ENCODE measurements at regions not wholly inside any gene's neighbourhood (a gene's known extent, or its start where the extent isn't known, plus 50 kb on each side); places are given as distances from the start of the nearest gene placed in this dataset.

DNA sequence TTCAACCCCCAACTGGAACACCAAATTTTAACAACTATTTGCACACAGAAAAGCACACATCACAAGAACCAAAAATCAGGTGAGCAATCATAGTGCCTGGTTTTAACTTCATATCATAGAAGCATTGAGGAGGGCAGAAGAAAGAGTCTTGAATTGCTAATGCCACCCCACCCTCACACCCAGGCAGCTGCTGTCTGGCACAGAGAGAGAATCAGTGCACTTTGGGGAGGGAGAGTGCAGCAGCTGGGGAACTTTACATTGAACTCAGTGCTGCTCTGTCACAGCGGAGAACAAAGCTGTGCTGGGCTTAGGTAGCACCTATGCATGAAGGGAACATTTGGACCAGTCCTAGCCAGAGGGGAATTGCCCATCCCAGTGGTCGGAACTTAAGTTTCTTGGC, 76.0 kb upstream of the KBTBD8 start (continued):
- TF ChIP-seq, protein P1, sequence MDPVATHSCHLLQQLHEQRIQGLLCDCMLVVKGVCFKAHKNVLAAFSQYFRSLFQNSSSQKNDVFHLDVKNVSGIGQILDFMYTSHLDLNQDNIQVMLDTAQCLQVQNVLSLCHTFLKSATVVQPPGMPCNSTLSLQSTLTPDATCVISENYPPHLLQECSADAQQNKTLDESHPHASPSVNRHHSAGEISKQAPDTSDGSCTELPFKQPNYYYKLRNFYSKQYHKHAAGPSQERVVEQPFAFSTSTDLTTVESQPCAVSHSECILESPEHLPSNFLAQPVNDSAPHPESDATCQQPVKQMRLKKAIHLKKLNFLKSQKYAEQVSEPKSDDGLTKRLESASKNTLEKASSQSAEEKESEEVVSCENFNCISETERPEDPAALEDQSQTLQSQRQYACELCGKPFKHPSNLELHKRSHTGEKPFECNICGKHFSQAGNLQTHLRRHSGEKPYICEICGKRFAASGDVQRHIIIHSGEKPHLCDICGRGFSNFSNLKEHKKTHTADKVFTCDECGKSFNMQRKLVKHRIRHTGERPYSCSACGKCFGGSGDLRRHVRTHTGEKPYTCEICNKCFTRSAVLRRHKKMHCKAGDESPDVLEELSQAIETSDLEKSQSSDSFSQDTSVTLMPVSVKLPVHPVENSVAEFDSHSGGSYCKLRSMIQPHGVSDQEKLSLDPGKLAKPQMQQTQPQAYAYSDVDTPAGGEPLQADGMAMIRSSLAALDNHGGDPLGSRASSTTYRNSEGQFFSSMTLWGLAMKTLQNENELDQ (tag by site-specific recombination; IDR thresholded peaks at IDR 0.05; ENCODE audit: low read depth): no peak
- no peak for TF ChIP-seq HOXD13 (CRISPR knock-in tag; IDR thresholded peaks at IDR 0.05; ENCODE audit: borderline replicate concordance)
- TF ChIP-seq, protein P2, sequence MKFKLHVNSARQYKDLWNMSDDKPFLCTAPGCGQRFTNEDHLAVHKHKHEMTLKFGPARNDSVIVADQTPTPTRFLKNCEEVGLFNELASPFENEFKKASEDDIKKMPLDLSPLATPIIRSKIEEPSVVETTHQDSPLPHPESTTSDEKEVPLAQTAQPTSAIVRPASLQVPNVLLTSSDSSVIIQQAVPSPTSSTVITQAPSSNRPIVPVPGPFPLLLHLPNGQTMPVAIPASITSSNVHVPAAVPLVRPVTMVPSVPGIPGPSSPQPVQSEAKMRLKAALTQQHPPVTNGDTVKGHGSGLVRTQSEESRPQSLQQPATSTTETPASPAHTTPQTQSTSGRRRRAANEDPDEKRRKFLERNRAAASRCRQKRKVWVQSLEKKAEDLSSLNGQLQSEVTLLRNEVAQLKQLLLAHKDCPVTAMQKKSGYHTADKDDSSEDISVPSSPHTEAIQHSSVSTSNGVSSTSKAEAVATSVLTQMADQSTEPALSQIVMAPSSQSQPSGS (tag by site-specific recombination; IDR thresholded peaks at IDR 0.05; ENCODE audit: low read depth): no peak
- TF ChIP-seq ZSCAN23 (tag by site-specific recombination; IDR thresholded peaks at IDR 0.05): no peak
- TF ChIP-seq, protein P3, sequence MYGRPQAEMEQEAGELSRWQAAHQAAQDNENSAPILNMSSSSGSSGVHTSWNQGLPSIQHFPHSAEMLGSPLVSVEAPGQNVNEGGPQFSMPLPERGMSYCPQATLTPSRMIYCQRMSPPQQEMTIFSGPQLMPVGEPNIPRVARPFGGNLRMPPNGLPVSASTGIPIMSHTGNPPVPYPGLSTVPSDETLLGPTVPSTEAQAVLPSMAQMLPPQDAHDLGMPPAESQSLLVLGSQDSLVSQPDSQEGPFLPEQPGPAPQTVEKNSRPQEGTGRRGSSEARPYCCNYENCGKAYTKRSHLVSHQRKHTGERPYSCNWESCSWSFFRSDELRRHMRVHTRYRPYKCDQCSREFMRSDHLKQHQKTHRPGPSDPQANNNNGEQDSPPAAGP (tag by site-specific recombination; IDR thresholded peaks at IDR 0.05): no peak
- TF ChIP-seq, protein P4, sequence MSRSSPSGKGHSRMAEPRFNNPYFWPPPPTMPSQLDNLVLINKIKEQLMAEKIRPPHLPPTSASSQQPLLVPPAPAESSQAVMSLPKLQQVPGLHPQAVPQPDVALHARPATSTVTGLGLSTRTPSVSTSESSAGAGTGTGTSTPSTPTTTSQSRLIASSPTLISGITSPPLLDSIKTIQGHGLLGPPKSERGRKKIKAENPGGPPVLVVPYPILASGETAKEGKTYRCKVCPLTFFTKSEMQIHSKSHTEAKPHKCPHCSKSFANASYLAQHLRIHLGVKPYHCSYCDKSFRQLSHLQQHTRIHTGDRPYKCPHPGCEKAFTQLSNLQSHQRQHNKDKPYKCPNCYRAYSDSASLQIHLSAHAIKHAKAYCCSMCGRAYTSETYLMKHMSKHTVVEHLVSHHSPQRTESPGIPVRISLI (tag by site-specific recombination; IDR thresholded peaks at IDR 0.05): no peak
- no peak for TF ChIP-seq KLF8 (tag by site-specific recombination; IDR thresholded peaks at IDR 0.05)
- no peak for TF ChIP-seq YY2 (tag by site-specific recombination; IDR thresholded peaks at IDR 0.05)

DNA sequence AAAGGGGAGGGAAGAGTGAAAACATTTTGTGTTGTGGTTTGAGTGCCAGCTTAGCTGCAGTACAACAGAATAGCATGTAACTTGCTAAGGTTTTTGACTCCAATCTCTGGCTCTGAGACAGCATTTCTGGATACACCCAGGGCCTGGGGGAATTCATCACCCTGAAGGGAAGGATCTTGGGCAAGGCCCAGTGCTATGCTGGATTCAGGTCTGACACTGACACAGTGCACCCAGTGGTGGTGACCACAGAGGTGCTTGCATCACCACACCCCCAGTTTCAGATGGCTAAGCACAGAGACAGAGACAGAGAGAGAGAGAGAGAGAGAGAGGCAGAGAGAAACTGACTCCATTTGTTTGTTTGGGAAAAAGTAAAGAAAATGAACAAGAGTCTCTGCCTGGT, 74.1 kb upstream of the KBTBD8 start:
- TF ChIP-seq ZNF202 (tag by site-specific recombination; IDR thresholded peaks at IDR 0.05; ENCODE audit: borderline replicate concordance) (no peak), ZNF521 (tag by site-specific recombination; IDR thresholded peaks at IDR 0.05) (no peak), YY2 (tag by site-specific recombination; IDR thresholded peaks at IDR 0.05) (no peak), ZNF169 (tag by site-specific recombination; IDR thresholded peaks at IDR 0.05) (no peak), ZNF571 (tag by site-specific recombination; IDR thresholded peaks at IDR 0.05) (no peak), ZNF621 (tag by site-specific recombination; IDR thresholded peaks at IDR 0.05) (no peak), ZBTB21 (tag by site-specific recombination; IDR thresholded peaks at IDR 0.05) (no peak), ZNF121 (tag by site-specific recombination; IDR thresholded peaks at IDR 0.05) (no peak), ZNF747 (tag by site-specific recombination; IDR thresholded peaks at IDR 0.05) (no peak), ZNF221 (tag by site-specific recombination; IDR thresholded peaks at IDR 0.05; ENCODE audit: borderline replicate concordance) (no peak), ZNF48 (tag by site-specific recombination; IDR thresholded peaks at IDR 0.05) (no peak)
- TF ChIP-seq, protein P5, sequence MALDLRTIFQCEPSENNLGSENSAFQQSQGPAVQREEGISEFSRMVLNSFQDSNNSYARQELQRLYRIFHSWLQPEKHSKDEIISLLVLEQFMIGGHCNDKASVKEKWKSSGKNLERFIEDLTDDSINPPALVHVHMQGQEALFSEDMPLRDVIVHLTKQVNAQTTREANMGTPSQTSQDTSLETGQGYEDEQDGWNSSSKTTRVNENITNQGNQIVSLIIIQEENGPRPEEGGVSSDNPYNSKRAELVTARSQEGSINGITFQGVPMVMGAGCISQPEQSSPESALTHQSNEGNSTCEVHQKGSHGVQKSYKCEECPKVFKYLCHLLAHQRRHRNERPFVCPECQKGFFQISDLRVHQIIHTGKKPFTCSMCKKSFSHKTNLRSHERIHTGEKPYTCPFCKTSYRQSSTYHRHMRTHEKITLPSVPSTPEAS (tag by site-specific recombination; IDR thresholded peaks at IDR 0.05): no peak
- TF ChIP-seq, protein P6, sequence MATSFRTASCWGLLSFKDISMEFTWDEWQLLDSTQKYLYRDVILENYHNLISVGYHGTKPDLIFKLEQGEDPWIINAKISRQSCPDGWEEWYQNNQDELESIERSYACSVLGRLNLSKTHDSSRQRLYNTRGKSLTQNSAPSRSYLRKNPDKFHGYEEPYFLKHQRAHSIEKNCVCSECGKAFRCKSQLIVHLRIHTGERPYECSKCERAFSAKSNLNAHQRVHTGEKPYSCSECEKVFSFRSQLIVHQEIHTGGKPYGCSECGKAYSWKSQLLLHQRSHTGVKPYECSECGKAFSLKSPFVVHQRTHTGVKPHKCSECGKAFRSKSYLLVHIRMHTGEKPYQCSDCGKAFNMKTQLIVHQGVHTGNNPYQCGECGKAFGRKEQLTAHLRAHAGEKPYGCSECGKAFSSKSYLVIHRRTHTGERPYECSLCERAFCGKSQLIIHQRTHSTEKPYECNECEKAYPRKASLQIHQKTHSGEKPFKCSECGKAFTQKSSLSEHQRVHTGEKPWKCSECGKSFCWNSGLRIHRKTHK (tag by site-specific recombination; IDR thresholded peaks at IDR 0.05): no peak
- TF ChIP-seq, protein P4 (tag by site-specific recombination; IDR thresholded peaks at IDR 0.05): no peak
- TF ChIP-seq, protein P7, sequence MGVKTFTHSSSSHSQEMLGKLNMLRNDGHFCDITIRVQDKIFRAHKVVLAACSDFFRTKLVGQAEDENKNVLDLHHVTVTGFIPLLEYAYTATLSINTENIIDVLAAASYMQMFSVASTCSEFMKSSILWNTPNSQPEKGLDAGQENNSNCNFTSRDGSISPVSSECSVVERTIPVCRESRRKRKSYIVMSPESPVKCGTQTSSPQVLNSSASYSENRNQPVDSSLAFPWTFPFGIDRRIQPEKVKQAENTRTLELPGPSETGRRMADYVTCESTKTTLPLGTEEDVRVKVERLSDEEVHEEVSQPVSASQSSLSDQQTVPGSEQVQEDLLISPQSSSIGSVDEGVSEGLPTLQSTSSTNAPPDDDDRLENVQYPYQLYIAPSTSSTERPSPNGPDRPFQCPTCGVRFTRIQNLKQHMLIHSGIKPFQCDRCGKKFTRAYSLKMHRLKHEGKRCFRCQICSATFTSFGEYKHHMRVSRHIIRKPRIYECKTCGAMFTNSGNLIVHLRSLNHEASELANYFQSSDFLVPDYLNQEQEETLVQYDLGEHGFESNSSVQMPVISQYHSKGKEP (tag by site-specific recombination; IDR thresholded peaks at IDR 0.05): no peak
- H3K9me3 ChIP-seq (ENCODE audit: control insufficient read depth, insufficient read depth, low read depth, low read length): no peaks in the 10 kb centered on the region
- H3K4me1 ChIP-seq (ENCODE audit: control insufficient read depth, insufficient read depth, low read length): no peaks in the 10 kb centered on the region
- no peak overlapping the region for H3K27ac ChIP-seq (ENCODE audit: extremely low read depth, low read depth, low read length)
- H3K36me3 ChIP-seq (ENCODE audit: control insufficient read depth in 2 of 2, insufficient read depth in 1 of 2, low read length in 2 of 2): no peaks in the 10 kb centered on the region
- CTCF ChIA-PET: no interaction called here
- POLR2A ChIA-PET: no interaction called here
- H3K4me3 ChIP-seq (ENCODE audit: low read depth, low read length): no peak overlapping the region

All from HEK293 (cell line).